Osteoblast (primary cell): ENCODE measurements at regions not wholly inside any gene's neighbourhood (a gene's known extent, or its start where the extent isn't known, plus 50 kb on each side); places are given as distances from the start of the nearest gene placed in this dataset.

Experiments
- DNase-seq: peaks from one replicate; pipeline ENCODE4 v3.0.0; 2011; ENCODE audit warnings: low spot score, mixed read lengths; ENCODE audit not compliant: insufficient read length; ENCODE audit errors: missing footprints
- H2AFZ ChIP-seq: 2 replicates; pipeline ENCODE4 v1.6.0; 2011; ENCODE audit warnings: mild to moderate bottlenecking, low read length
- H3K27ac ChIP-seq: 2 replicates; pipeline ENCODE4 v1.5.1; 2011; ENCODE audit warnings: mild to moderate bottlenecking, low read depth, low read length, moderate library complexity
- H3K27me3 ChIP-seq: 2 replicates; pipeline ENCODE4 v1.6.0; 2012; ENCODE audit warnings: mild to moderate bottlenecking, control low read depth, inconsistent platforms, low read length, moderate library complexity; ENCODE audit not compliant: insufficient read depth
- H3K36me3 ChIP-seq: 2 replicates; pipeline ENCODE4 v1.5.1; 2011; ENCODE audit warnings: mild to moderate bottlenecking, low read length, control low read depth, moderate library complexity; ENCODE audit not compliant: insufficient read depth
- H3K4me1 ChIP-seq: 2 replicates; pipeline ENCODE4 v1.5.1; 2011; ENCODE audit warnings: mild to moderate bottlenecking, low read length, control low read depth, moderate library complexity; ENCODE audit not compliant: insufficient read depth
- H3K4me2 ChIP-seq: 2 replicates; pipeline ENCODE4 v1.6.0; 2011; ENCODE audit warnings: mild to moderate bottlenecking, low read length; ENCODE audit not compliant: insufficient read depth
- H3K4me3 ChIP-seq: fragments of 200-600 bp; sonication (generic); 3 replicates; pipeline ENCODE4 v1.5.1; 2012; ENCODE audit warnings: mild to moderate bottlenecking, low read length, inconsistent platforms; ENCODE audit not compliant: insufficient read depth
- H3K79me2 ChIP-seq: 2 replicates; pipeline ENCODE4 v1.6.0; 2012; ENCODE audit warnings: mild to moderate bottlenecking, low read length, control low read depth, inconsistent platforms; ENCODE audit not compliant: insufficient read depth
- H3K9me3 ChIP-seq: 2 replicates; pipeline ENCODE4 v1.5.1; 2011; ENCODE audit warnings: low read depth, low read length, control low read depth
- H4K20me1 ChIP-seq: 2 replicates; pipeline ENCODE4 v1.6.0; 2012; ENCODE audit warnings: mild to moderate bottlenecking, low read length, control low read depth; ENCODE audit not compliant: insufficient read depth
- TF ChIP-seq, protein P1 (sequence below): IDR thresholded peaks from 2 replicates; pipeline ENCODE4 v1.5.1; 2011; ENCODE audit warnings: mild to moderate bottlenecking, low read depth, low read length, moderate library complexity; ENCODE audit errors: extremely low read depth

DNA sequence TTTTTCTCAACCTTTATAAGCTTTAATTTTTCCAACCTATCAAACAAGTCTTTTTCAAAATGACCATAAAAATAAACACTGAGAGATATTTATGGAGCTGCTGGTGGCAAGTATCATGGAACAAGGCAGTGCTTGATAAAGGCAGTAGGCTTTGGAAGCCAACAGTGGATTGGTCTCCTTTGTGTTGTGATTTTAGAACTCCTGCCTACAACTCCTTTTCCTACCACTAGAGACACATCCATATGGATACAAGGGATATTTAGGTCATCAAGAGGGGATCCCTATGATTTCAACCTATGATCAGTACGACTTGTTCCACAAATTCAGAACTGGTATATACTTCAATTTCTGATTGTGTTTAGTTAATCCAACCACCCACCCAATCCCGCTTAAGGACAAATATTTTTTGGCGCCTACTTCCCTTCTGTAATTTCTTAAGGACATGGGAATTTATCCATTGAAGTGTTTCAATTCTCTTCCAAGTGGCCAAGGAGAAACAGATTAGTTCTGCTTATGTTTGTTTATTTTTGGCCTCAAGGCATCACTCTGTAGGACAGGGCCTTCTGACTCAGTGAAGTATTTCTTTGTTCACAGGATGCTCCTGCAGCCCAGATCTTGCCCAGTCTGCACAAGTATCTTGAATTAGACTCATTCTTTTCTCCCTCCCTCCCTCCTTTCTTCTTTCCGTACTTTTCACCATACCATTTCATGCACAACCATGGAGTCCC lies 2119.6 kb upstream of the PIK3C3 start:
- TF ChIP-seq, protein P1, sequence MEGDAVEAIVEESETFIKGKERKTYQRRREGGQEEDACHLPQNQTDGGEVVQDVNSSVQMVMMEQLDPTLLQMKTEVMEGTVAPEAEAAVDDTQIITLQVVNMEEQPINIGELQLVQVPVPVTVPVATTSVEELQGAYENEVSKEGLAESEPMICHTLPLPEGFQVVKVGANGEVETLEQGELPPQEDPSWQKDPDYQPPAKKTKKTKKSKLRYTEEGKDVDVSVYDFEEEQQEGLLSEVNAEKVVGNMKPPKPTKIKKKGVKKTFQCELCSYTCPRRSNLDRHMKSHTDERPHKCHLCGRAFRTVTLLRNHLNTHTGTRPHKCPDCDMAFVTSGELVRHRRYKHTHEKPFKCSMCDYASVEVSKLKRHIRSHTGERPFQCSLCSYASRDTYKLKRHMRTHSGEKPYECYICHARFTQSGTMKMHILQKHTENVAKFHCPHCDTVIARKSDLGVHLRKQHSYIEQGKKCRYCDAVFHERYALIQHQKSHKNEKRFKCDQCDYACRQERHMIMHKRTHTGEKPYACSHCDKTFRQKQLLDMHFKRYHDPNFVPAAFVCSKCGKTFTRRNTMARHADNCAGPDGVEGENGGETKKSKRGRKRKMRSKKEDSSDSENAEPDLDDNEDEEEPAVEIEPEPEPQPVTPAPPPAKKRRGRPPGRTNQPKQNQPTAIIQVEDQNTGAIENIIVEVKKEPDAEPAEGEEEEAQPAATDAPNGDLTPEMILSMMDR: peak; percentile 5
- Histone ChIP-seq H3K4me2 (no peak overlapping the region), H3K4me3 (no peak overlapping the region), H4K20me1 (no peaks in the 10 kb centered on the region), H2AFZ (no peak overlapping the region), H3K79me2 (no peaks in the 10 kb centered on the region), H3K36me3 (no peaks in the 10 kb centered on the region), H3K4me1 (no peaks in the 10 kb centered on the region), H3K27ac (no peak overlapping the region), H3K9me3 (no peaks in the 10 kb centered on the region), H3K27me3 (no peaks in the 10 kb centered on the region)
- no peak for DNase-seq

DNA sequence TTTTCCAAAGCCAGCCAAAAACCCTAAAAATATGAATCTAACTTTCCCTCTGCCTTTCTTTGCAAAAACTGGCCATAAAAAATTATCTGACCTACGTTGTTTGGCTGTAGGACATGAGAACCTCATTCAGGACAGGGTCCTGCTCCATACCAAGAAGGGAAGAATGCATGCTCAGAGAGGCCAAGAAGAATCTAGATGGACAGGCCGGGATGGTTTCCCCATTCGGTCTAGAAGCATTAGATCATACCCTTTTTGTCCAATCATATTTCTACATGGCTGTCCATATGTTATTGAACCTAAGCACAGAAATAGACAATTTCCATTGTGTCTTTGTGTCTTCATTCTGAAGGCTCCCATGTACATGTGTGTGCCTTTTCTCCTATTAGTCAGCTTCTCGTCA lies 2120.4 kb upstream of the PIK3C3 start:
- Histone ChIP-seq H3K27me3 (no peaks in the 10 kb centered on the region), H3K27ac (no peak overlapping the region), H2AFZ (no peak overlapping the region), H3K9me3 (no peaks in the 10 kb centered on the region), H3K4me1 (no peaks in the 10 kb centered on the region), H3K36me3 (no peaks in the 10 kb centered on the region), H3K4me3 (no peak overlapping the region), H4K20me1 (no peaks in the 10 kb centered on the region), H3K79me2 (no peaks in the 10 kb centered on the region), H3K4me2 (no peak overlapping the region)
- DNase-seq: no peak
- TF ChIP-seq, protein P1: no peak

DNA sequence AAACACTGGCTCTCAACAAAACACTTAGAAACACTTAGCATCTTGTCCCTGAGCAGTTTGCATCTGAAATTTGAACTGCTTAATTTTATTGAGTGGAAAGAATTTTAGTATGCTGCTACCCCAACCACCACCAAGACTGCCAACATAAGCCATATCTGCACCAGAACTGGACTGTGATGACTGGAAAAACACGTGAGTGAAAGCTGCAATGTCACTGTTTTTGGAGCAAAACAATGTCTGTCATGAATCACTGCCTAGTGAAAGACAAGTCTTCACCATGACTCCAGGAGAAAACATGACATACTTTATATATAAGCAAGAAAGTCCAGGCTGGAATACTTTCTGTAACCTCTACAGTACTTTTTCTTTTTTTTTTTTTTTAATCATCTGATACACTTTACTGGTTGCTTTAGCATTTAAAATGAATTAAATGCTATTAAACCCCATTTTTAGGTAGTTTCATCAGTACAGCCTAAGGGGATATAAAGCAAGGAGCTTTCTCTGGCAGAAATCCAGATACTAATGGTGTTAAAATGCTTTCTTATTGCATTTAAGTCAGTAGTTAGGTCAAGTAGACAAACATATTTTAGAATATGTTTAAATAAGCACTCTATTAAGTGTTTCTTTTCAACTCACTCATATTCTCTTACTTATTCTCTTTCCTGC lies 2129.4 kb upstream of the PIK3C3 start:
- no peak overlapping the region for H2AFZ ChIP-seq
- no peak overlapping the region for H3K4me2 ChIP-seq
- no peak overlapping the region for H3K4me3 ChIP-seq
- no peaks in the 10 kb centered on the region for H3K36me3 ChIP-seq
- no peaks in the 10 kb centered on the region for H3K4me1 ChIP-seq
- no peaks in the 10 kb centered on the region for H4K20me1 ChIP-seq
- H3K27ac ChIP-seq: no peak overlapping the region
- no peaks in the 10 kb centered on the region for H3K27me3 ChIP-seq
- DNase-seq: no peak
- no peaks in the 10 kb centered on the region for H3K9me3 ChIP-seq
- TF ChIP-seq, protein P1: no peak
- H3K79me2 ChIP-seq: no peaks in the 10 kb centered on the region

DNA sequence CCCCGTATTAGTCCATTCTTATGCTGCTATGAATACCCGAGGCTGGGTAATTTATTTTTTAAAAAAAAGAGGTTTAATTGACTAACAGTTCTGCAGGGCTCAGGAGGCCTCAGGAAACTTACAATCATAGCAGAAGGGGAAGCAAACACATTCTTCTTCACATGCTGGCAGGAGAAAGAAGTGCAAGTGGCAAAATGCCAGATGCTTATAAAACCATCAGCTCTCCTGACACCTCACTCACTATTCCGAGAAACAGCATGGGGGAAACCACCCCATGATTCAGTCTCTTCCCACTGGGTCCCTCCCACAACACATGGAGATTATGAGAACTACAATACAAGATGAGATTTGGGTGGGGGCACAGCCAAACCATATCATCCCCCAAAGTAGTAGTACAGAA lies 2148.5 kb upstream of the PIK3C3 start:
- Histone ChIP-seq H4K20me1 (no peaks in the 10 kb centered on the region), H3K9me3 (peaks cover under 1% of the 10 kb centered on the region), H3K79me2 (no peaks in the 10 kb centered on the region), H3K36me3 (no peaks in the 10 kb centered on the region), H3K27ac (no peak overlapping the region), H2AFZ (no peak overlapping the region), H3K4me3 (no peak overlapping the region), H3K27me3 (no peaks in the 10 kb centered on the region), H3K4me1 (no peaks in the 10 kb centered on the region), H3K4me2 (no peak overlapping the region)
- no peak for DNase-seq
- TF ChIP-seq, protein P1: no peak
